ENCODE measurements at regions not wholly inside any gene's neighbourhood (a gene's known extent, or its start where the extent isn't known, plus 50 kb on each side); places are given as distances from the start of the nearest gene placed in this dataset.

- TF ChIP-seq, protein P1, sequence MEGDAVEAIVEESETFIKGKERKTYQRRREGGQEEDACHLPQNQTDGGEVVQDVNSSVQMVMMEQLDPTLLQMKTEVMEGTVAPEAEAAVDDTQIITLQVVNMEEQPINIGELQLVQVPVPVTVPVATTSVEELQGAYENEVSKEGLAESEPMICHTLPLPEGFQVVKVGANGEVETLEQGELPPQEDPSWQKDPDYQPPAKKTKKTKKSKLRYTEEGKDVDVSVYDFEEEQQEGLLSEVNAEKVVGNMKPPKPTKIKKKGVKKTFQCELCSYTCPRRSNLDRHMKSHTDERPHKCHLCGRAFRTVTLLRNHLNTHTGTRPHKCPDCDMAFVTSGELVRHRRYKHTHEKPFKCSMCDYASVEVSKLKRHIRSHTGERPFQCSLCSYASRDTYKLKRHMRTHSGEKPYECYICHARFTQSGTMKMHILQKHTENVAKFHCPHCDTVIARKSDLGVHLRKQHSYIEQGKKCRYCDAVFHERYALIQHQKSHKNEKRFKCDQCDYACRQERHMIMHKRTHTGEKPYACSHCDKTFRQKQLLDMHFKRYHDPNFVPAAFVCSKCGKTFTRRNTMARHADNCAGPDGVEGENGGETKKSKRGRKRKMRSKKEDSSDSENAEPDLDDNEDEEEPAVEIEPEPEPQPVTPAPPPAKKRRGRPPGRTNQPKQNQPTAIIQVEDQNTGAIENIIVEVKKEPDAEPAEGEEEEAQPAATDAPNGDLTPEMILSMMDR (IDR thresholded peaks at IDR 0.05) = no peak
- TF ChIP-seq POLR2AphosphoS5 (IDR thresholded peaks at IDR 0.05) (no peak), POLR2A (IDR thresholded peaks at IDR 0.05) (no peak)
Measured at GRCh38 chr15:93158097-93158900, 69.3 kb upstream of the RGMA start.
